ENCODE measurements at regions not wholly inside any gene's neighbourhood (a gene's known extent, or its start where the extent isn't known, plus 50 kb on each side); places are given as distances from the start of the nearest gene placed in this dataset.

GRCh38 chr12:94062194-94062593 lies 86.2 kb upstream of the PLXNC1 start:
- ATAC-seq: no peak
- TF ChIP-seq RARB (CRISPR knock-in tag; IDR thresholded peaks at IDR 0.05) (no peak), SNAI2 (CRISPR knock-in tag; IDR thresholded peaks at IDR 0.05) (no peak), ZFP3 (CRISPR knock-in tag; IDR thresholded peaks at IDR 0.05) (no peak), ZFP30 (CRISPR knock-in tag; IDR thresholded peaks at IDR 0.05) (no peak), TOX (CRISPR knock-in tag; IDR thresholded peaks at IDR 0.05; ENCODE audit: borderline replicate concordance) (no peak), CSDC2 (CRISPR knock-in tag; IDR thresholded peaks at IDR 0.05) (no peak), ZC3H10 (CRISPR knock-in tag; IDR thresholded peaks at IDR 0.05) (no peak)

GRCh38 chr12:94062796-94063635 lies 85.4 kb upstream of the PLXNC1 start:
- ATAC-seq: no peak
- TF ChIP-seq OSR1 (CRISPR knock-in tag; IDR thresholded peaks at IDR 0.05) (no peak), POU6F1 (CRISPR knock-in tag; IDR thresholded peaks at IDR 0.05; ENCODE audit: borderline replicate concordance, low read depth) (no peak), ZFP3 (CRISPR knock-in tag; IDR thresholded peaks at IDR 0.05) (no peak), ARNTL (CRISPR knock-in tag; IDR thresholded peaks at IDR 0.05; ENCODE audit: borderline replicate concordance, low read depth) (no peak), PATZ1 (CRISPR knock-in tag; IDR thresholded peaks at IDR 0.05; ENCODE audit: borderline replicate concordance) (no peak)

GRCh38 chr12:94070520-94070919 lies 77.9 kb upstream of the PLXNC1 start:
- no peak for ATAC-seq
- TF ChIP-seq, protein P1, sequence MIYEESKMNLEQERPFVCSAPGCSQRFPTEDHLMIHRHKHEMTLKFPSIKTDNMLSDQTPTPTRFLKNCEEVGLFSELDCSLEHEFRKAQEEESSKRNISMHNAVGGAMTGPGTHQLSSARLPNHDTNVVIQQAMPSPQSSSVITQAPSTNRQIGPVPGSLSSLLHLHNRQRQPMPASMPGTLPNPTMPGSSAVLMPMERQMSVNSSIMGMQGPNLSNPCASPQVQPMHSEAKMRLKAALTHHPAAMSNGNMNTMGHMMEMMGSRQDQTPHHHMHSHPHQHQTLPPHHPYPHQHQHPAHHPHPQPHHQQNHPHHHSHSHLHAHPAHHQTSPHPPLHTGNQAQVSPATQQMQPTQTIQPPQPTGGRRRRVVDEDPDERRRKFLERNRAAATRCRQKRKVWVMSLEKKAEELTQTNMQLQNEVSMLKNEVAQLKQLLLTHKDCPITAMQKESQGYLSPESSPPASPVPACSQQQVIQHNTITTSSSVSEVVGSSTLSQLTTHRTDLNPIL (CRISPR knock-in tag; IDR thresholded peaks at IDR 0.05; ENCODE audit: low read depth): no peak
- TF ChIP-seq GLIS3 (CRISPR knock-in tag; IDR thresholded peaks at IDR 0.05) (no peak), ZC3H10 (CRISPR knock-in tag; IDR thresholded peaks at IDR 0.05) (no peak), RARB (CRISPR knock-in tag; IDR thresholded peaks at IDR 0.05) (no peak), ZNF8 (CRISPR knock-in tag; IDR thresholded peaks at IDR 0.05) (no peak), PPARA (CRISPR knock-in tag; IDR thresholded peaks at IDR 0.05; ENCODE audit: borderline replicate concordance) (no peak), BACH2 (CRISPR knock-in tag; IDR thresholded peaks at IDR 0.05; ENCODE audit: borderline replicate concordance) (no peak), ZFP30 (CRISPR knock-in tag; IDR thresholded peaks at IDR 0.05) (no peak), ESRRG (CRISPR knock-in tag; IDR thresholded peaks at IDR 0.05) (no peak), OSR1 (CRISPR knock-in tag; IDR thresholded peaks at IDR 0.05) (no peak), ZFP3 (CRISPR knock-in tag; IDR thresholded peaks at IDR 0.05) (no peak), ARNTL (CRISPR knock-in tag; IDR thresholded peaks at IDR 0.05; ENCODE audit: borderline replicate concordance, low read depth) (no peak), ZNF565 (CRISPR knock-in tag; conservative IDR thresholded peaks at IDR 0.05; ENCODE audit: low read depth) (no peak)

DNA sequence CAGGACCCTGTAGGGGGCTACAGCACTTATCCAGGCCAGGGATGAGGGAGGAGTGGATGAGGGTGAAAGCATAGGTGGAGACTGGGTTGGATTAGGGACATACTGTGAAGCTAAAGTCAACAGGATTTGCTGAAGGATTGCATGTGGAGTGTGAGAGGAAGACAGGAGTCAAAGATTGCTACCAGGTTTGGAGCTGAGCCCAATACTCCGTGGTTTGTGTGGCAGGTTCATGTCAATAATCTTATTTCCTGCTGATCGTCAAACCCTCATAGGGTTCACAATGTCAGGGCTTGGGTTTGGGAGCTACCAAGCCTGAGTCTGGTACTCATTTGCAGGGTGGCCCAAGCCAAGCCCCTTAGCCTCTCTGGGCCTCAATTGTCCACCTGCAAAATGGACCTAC lies 77.1 kb upstream of the PLXNC1 start:
- ATAC-seq: no peak
- TF ChIP-seq PPARA (CRISPR knock-in tag; IDR thresholded peaks at IDR 0.05; ENCODE audit: borderline replicate concordance): no peak
- no peak for TF ChIP-seq ZNF8 (CRISPR knock-in tag; IDR thresholded peaks at IDR 0.05)
- no peak for TF ChIP-seq ISL1 (CRISPR knock-in tag; IDR thresholded peaks at IDR 0.05)
- no peak for TF ChIP-seq BACH2 (CRISPR knock-in tag; IDR thresholded peaks at IDR 0.05; ENCODE audit: borderline replicate concordance)
- no peak for TF ChIP-seq RARB (CRISPR knock-in tag; IDR thresholded peaks at IDR 0.05)
- no peak for TF ChIP-seq ZFP30 (CRISPR knock-in tag; IDR thresholded peaks at IDR 0.05)
- no peak for TF ChIP-seq ESRRG (CRISPR knock-in tag; IDR thresholded peaks at IDR 0.05)
- TF ChIP-seq ZNF565 (CRISPR knock-in tag; conservative IDR thresholded peaks at IDR 0.05; ENCODE audit: low read depth): no peak
- TF ChIP-seq, protein P1 (CRISPR knock-in tag; IDR thresholded peaks at IDR 0.05; ENCODE audit: low read depth): no peak
